ENCODE measurements at regions not wholly inside any gene's neighbourhood (a gene's known extent, or its start where the extent isn't known, plus 50 kb on each side); places are given as distances from the start of the nearest gene placed in this dataset.

DNA sequence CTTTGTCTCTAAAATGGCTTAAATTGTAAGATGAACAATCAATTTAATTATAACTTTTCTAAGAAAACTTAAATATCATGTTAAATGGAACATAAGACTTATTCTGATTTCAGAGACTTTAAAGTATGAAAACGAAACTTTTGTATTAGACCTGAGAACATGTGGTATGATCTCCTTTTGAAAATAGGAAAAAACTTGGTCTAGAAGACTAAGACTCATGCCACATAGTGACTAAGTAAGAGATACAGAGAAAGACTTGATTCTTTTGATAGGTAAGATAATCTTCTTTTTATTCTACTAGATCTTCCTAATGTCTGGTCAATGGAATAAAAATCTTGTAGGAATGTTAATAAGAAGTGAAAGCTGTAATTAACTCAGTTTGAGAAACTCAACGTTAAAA lies 326.3 kb upstream of the GRIA3 start:
- TF ChIP-seq BHLHE40 (IDR thresholded peaks at IDR 0.05; ENCODE audit: low read depth, low read length) (no peak), EP300 (IDR thresholded peaks at IDR 0.05) (no peak), POLR2A (IDR thresholded peaks at IDR 0.05; ENCODE audit: low read length) (no peak), POLR2AphosphoS2 (conservative IDR thresholded peaks at IDR 0.05; ENCODE audit: low read length) (no peak), SMC3 (IDR thresholded peaks at IDR 0.05) (no peak), TP53 (CRISPR knock-in tag; IDR thresholded peaks at IDR 0.05) (no peak)
